Right atrium auricular region (tissue), 2 donors: ENCODE measurements at regions not wholly inside any gene's neighbourhood (a gene's known extent, or its start where the extent isn't known, plus 50 kb on each side); places are given as distances from the start of the nearest gene placed in this dataset.
"Not testable (repeated sequence)": the region's sequence is repeated elsewhere in the genome, so short reads cannot be mapped to it uniquely, and the experiment has no call there.

Experiments used
- DNase-seq: peaks from one replicate; pipeline ENCODE4 v3.0.0-alpha.2; 2019; ENCODE audit warnings: low spot score
- H3K27ac ChIP-seq, 2 donors: fragments of 200-600 bp; sonication (generic); 1 replicate in 1 of 2; 2 replicates in 1 of 2; pipeline ENCODE4 v1.5.1; 2016 to 2019
- H3K27me3 ChIP-seq, 2 donors: fragments of 200-600 bp; sonication (generic); one replicate each; pipeline versions ENCODE4 v1.5.1 to v1.6.0; 2017 to 2019
- H3K36me3 ChIP-seq: fragments of 200-600 bp; sonication (generic); one replicate; pipeline ENCODE4 v1.5.1; 2016
- H3K4me1 ChIP-seq, 2 donors: fragments of 200-600 bp; sonication (generic); one replicate each; pipeline versions ENCODE4 v1.5.1 to v1.6.0; 2017 to 2019
- H3K4me3 ChIP-seq, 2 donors: fragments of 200-600 bp; sonication (generic); 1 replicate in 1 of 2; 2 replicates in 1 of 2; pipeline ENCODE4 v1.5.1; 2017 to 2019; ENCODE audit warnings: mild to moderate bottlenecking in 1 of 2, moderate library complexity in 1 of 2
- H3K9me3 ChIP-seq, 2 donors: fragments of 200-600 bp; sonication (generic); one replicate each; pipeline ENCODE4 v1.5.1; 2019
- TF ChIP-seq, protein P1 (sequence below), 2 donors: fragments of 200-600 bp; sonication (generic); IDR thresholded peaks; one replicate each; pipeline ENCODE4 v1.5.1; 2019; ENCODE audit warnings: antibody characterized with exemption in 2 of 2

DNA sequence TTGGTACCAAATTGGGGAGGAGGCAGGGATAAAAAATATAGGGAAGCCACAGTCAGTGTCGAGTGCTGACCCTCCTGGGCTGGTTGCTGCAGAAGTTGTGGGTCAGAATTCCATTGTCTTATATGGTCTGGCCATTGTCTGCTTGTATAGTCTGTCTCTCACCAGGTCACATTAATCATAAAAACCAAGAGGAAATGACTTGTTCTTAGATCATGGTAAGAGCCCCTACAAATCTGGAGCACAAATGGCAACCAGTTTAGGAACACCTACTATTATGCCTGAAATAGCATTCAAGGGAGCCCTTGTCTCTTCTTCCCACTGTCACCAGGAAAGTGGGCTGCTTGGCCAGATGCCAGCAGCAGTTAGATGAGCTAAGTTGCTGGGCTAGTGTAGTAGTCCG, 119.7 kb upstream of the RMP24 start:
- Histone ChIP-seq H3K27ac (peak overlapping the region in 1 of 2 donors; percentile 83), H3K36me3 (no peaks in the 10 kb centered on the region), H3K27me3 (no peaks in the 10 kb centered on the region), H3K9me3 (no peaks in the 10 kb centered on the region), H3K4me1 (peaks cover 0 to 8% of the 10 kb centered on the region in 2 donors), H3K4me3 (no peak overlapping the region)
- TF ChIP-seq, protein P1, sequence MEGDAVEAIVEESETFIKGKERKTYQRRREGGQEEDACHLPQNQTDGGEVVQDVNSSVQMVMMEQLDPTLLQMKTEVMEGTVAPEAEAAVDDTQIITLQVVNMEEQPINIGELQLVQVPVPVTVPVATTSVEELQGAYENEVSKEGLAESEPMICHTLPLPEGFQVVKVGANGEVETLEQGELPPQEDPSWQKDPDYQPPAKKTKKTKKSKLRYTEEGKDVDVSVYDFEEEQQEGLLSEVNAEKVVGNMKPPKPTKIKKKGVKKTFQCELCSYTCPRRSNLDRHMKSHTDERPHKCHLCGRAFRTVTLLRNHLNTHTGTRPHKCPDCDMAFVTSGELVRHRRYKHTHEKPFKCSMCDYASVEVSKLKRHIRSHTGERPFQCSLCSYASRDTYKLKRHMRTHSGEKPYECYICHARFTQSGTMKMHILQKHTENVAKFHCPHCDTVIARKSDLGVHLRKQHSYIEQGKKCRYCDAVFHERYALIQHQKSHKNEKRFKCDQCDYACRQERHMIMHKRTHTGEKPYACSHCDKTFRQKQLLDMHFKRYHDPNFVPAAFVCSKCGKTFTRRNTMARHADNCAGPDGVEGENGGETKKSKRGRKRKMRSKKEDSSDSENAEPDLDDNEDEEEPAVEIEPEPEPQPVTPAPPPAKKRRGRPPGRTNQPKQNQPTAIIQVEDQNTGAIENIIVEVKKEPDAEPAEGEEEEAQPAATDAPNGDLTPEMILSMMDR (IDR thresholded peaks at IDR 0.05): no peak
- DNase-seq: no peak

DNA sequence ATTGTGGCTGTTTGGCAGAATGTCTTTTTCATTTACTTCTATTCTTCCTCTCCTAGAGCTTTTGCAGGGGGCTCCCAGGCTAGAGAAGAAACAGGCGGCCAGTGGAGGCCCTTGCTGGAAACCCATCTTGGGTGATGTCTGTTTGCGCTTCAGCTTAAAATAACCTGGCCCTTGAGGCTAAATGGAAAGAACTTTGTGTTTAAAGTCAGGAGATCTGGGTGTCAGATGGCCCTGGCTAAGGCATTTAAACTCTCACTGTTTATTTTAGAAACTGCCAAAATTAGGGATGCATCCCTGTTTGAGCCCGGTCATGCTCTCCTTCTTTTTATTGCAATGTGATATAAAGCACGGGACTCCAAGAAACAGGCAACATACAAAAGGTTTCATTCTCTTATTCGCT, 118.4 kb upstream of the RMP24 start:
- no peaks in the 10 kb centered on the region for H3K27me3 ChIP-seq
- H3K27ac ChIP-seq: peak overlapping the region; percentile 83 to 86
- no peak for DNase-seq
- no peaks in the 10 kb centered on the region for H3K36me3 ChIP-seq
- H3K4me1 ChIP-seq: peaks cover 0 to 8% of the 10 kb centered on the region in 2 donors
- no peak overlapping the region for H3K4me3 ChIP-seq
- TF ChIP-seq, protein P1 (IDR thresholded peaks at IDR 0.05): no peak
- no peaks in the 10 kb centered on the region for H3K9me3 ChIP-seq

DNA sequence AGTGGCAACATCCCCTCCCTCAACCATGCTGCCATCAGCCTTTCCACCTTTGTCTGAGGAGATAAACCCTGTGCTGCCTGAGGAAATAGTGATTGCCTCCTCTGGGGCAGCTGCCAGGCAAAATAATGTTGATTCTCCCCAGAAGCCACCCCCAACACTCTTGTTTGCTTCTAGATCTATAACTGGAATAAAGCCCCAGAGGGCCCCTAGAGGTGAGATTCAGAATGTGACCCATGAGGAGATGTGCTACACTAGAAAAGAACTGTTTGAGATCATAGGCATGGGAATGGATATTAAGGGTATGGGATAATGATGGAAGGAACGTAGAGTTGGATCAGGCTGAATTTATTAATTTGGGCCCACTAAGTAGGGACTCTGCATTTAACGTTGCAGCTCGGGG, 116.3 kb upstream of the RMP24 start:
- no peak for DNase-seq
- H3K27me3 ChIP-seq: no peaks in the 10 kb centered on the region
- no peak overlapping the region for H3K27ac ChIP-seq

DNA sequence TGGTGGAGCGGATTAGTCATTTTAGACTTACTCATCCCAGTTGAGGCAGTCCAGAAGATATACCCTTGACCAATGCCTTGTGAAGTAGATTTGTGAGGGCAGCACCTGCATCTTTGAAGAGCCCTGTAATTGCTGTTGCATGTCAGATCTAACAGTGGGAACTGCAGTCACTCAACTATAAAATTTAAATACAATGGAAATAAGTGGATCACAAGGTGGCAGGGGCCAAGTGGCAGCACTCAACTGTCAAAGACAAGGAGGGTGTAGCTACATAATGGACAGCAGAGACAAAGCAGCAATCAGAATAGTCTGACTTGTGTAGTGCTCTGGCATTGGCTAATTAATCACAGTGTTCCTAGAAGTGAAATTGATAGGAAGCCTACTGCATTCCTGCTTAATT, 115.8 kb upstream of the RMP24 start:
- H3K27me3 ChIP-seq, H3K27ac ChIP-seq, H3K9me3 ChIP-seq, H3K4me3 ChIP-seq, H3K36me3 ChIP-seq, DNase-seq: not testable (repeated sequence)
- peaks cover 0 to 12% of the 10 kb centered on the region in 2 donors for H3K4me1 ChIP-seq

More for the DNA sequence above, 116.3 kb upstream of the RMP24 start:
- no peak overlapping the region for H3K4me3 ChIP-seq
- peaks cover 0 to 12% of the 10 kb centered on the region in 2 donors for H3K4me1 ChIP-seq
- no peaks in the 10 kb centered on the region for H3K36me3 ChIP-seq
- no peaks in the 10 kb centered on the region for H3K9me3 ChIP-seq
- TF ChIP-seq, protein P1 (IDR thresholded peaks at IDR 0.05): no peak

DNA sequence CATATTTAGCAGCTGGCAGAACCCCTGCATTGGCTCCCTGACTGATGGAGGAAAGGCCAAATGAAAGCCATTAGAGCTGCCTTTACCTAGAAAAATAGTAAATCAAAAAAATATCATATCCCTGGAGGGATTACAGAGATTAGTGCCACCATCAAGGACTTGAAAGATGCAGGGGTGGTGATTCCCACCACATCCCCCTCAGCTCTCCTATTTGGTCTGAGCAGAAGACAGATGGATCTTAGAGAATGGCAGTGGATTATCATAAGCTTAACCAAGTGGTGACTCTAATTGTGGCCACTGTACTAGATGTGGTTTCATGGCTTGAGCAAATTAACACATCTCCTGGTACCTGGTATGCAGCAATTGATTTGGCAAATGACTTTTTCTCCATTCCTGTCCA, 114.9 kb upstream of the RMP24 start:
- H3K4me3 ChIP-seq, H3K27me3 ChIP-seq, H3K36me3 ChIP-seq, H3K27ac ChIP-seq, DNase-seq, H3K9me3 ChIP-seq: not testable (repeated sequence)
- H3K4me1 ChIP-seq: peaks cover 0 to 12% of the 10 kb centered on the region in 2 donors

DNA sequence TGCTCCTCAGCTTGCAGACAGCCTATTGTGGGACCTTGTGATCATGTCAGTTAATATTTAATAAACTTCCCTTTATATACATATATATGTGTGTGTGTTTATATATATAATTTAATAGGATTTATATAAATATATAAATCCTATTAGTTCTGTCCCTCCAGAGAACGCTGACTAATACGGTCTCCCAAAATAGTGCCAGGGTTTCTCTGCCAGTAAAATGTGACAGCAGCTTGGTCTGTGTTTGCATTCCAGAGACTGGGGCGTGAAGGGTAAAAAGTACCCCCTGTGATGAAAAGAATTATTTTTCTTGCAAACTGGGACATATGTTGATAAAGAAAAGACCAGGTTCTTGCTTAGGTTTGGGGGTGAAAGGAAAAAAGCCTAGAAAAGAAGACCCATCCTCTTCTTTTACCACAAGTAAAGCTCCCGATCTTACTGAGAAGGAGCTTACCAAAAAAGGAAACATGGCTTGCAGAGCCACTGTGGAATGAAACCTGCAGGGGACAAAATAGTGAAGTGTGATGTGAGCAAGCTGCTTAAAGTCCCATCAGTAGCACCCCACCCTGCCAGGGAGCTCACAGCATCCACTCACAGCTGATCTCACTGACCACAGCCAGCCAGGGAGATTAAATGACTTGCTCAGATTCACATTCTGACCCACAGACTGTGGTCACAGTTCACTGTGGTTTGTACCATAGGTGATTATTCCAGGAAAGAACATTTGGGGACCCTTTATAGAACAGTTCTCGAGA, 110.9 kb upstream of the RMP24 start:
- no peaks in the 10 kb centered on the region for H3K9me3 ChIP-seq
- TF ChIP-seq, protein P1 (IDR thresholded peaks at IDR 0.05): no peak
- peak overlapping the region; percentile 72 to 85 for H3K27ac ChIP-seq
- no peak overlapping the region for H3K4me3 ChIP-seq
- peak; percentile 67 for DNase-seq
- H3K27me3 ChIP-seq: no peaks in the 10 kb centered on the region
- H3K36me3 ChIP-seq: no peaks in the 10 kb centered on the region
- peaks cover 0 to 4% of the 10 kb centered on the region in 2 donors for H3K4me1 ChIP-seq

DNA sequence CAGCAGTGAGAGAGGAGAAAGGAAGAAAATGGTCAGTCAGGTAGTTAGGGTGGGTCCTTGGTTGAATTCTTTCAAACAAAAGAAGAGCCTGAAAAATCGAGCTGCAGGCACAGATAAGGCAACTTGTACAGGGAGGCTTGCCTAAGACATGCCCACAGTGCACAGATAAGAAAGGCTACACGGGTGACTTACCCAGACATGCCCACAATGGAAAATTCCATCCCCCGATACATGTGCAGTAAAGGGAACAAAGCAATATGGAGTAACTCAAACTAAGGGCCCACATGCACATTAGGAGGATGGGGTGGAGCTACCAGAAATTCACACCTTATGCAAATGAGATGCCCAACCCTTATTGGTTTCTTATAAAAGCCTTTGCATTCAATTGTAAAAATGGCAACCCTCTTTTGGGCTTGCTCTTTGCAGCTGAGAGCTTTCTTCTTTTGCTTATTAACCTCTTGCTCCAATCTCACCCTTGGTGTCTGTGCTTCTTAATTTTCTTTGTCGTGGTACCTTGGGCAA, 110.3 kb upstream of the RMP24 start:
- TF ChIP-seq, protein P1 (IDR thresholded peaks at IDR 0.05): no peak
- Histone ChIP-seq H3K4me3 (no peak overlapping the region), H3K27me3 (no peaks in the 10 kb centered on the region), H3K36me3 (no peaks in the 10 kb centered on the region), H3K27ac (peak overlapping the region; percentile 72 to 85), H3K4me1 (peaks cover 0 to 4% of the 10 kb centered on the region in 2 donors), H3K9me3 (no peaks in the 10 kb centered on the region)
- peak; percentile 26 for DNase-seq
